ENCODE measurements at regions not wholly inside any gene's neighbourhood (a gene's known extent, or its start where the extent isn't known, plus 50 kb on each side); places are given as distances from the start of the nearest gene placed in this dataset.

DNA sequence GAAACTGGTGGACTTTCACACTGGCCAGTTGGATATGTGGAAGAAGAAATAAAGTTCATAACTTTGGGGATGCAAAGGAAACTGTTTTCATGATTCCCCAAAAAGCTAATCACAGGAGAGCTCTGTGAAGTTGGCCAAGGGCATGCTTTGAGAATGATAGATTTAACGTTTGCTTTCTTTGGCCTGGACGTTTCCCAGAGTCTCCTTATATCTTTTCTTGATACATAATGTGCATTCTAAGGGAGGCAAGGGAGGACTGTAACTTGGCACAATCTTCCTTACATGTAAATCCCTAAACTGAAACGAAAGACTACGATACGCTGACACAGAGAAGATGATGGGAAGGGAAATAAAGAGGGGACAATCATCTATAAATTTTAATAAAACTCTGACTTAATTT is 176.5 kb upstream of the INHBA start:
- intact Hi-C loops (cut with DNase I) = no loop called here
- no peak for DNase-seq (ENCODE audit: low spot score)

DNA sequence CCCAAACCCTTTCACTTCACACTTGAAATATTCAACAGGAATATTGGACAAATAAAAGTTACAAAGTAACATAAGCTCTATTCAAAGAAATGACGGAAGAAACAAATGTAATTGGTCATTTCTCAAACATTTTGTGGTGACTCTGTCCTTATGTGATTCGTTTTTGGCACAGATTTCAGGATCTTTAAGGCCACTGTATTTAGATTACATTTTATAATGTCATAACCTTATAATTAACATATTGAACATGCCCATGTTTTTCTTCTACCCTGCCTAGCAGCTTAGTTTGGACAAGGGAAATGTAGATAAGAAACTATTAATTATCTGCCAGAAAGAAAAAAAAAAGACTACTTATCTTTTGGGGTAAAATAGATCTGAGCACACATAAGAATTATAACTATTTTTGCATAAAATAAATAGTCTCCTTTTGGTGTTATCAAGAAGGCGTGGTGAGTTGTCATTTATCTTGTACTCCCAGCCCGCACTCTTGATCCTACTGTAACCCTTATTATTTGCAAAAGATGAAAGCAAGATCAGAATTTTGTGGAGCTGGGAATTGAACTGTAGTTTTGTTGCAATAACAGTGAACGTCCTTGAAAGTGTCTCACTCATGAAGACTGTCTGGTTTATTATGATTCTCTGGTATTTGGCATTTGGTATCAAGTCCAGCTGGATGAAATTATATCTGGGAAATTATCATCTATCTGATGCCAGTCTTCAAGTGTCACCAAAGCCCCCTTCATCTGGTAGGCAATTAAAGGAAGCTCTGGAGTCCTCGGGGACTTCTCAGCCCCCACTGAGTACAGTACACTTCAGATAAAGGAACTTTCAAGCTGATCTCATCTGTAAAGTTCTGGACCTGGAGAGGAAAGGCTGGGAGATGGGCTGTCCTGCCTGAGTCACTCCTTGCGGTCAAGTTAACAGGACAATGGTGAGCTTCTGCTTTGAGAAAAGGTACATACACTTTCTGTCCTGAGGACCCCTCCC is 175.7 kb upstream of the INHBA start:
- no peak for DNase-seq (ENCODE audit: low spot score)
- intact Hi-C loops (cut with DNase I) = no loop called here

DNA sequence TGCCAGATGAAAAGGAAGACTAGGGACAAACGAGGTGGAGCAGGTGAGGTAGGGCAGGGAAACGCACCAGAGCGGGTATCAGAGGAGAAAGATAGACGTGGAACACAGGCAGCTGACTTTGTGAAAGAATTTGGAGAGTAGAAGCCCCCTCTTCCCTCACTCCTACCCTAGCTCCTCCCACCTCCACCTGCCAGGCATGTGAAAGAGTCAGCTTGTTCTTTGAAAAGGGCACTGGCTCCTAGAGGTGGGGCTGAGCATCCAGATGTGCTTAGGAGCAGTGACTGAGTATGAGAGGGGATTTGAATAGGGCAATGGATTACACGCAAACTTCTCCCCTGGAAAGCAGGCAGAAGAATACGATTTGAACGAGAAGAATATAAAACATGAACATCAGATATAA is 174.2 kb upstream of the INHBA start:
- no peak for DNase-seq (ENCODE audit: low spot score)
- intact Hi-C loops (cut with DNase I) = no loop called here

DNA sequence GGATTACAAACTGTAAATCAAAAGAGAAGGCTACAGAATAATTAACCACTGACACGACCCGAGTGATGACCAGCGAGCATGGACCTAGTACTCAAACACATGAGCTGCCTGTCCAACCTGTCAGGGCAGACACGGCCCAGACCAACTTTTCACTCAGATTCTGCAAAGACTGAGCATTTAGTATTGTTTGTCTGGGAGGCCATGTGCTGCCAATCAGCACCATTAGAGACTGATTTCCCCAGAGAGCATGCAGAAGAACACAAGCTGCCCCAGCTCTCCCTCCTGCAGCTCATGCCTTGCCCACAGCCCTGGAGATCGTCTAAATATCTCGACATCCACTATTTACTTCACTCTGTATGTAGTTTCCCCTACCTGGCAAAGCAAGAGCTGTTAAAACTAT is 172.6 kb upstream of the INHBA start:
- DNase-seq (ENCODE audit: low spot score) = no peak
- intact Hi-C loops (cut with DNase I) = no loop called here

DNA sequence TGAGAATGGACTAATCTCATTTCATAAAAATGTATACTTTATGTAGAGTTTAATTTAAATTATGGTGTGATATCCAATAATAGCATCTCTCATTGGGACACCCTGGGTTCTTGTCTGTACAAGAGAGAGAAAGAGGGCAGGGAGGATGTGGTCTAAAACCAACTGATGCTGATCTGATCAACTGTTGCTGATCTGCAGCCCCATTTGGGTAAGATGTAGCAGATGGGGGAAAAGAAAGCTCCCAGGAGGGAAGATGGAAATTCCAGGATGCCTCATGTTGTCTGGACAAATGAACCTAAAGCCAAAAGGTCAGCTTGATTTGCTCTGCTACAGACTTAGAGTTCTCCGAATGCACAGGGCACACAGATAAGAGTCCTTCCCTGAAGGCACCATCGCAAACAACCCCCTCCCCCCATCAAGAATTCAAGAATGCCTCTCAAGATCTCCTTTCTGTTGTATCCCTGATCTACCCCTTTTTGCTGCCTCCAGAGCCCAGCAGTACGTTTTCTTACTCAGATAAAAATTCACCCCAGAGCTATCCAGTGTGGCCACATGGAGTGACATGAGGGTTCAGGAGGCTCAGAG is 171.4 kb upstream of the INHBA start:
- intact Hi-C loops (cut with DNase I) = no loop called here
- no peak for DNase-seq (ENCODE audit: low spot score)

DNA sequence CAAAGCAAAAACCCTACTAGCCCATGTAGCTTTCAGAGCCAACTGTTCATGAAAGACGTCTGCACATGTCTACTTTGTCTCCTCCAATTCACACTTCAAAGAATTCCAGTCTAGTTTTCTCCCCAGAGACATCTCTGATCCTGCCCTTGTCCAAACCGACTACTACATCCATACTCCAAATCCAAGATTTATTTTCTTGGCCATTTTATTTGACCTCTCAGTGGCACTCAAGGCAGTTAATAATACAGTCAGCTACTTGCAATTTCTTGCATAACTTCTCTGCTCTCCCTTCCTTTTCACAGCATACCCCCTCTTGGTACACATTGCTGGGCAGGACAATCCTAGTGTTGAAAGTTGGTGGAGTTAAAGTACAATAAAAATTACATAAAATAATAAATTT is 170.9 kb upstream of the INHBA start:
- no peak for DNase-seq (ENCODE audit: low spot score)
- intact Hi-C loops (cut with DNase I) = no loop called here

DNA sequence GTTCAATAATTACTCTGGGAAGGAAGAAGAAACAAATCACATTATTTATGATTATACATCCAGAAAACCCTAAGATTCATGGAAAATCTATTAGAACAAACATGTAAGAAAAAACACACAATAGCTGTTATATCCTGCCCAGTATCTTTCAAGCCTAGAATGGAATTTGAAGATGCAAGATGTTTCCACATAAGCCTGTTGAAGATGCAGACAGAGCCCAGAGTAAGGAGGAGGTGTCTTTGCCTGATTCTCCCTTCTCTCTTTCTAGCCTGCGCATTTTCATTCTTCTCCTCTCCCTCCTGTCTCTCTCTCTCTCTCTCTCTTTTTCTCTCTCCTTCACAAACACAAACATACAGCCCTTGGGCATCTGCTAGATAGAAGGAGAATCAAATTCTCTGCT is 170.1 kb upstream of the INHBA start:
- no peak for DNase-seq (ENCODE audit: low spot score)
- intact Hi-C loops (cut with DNase I) = no loop called here

DNA sequence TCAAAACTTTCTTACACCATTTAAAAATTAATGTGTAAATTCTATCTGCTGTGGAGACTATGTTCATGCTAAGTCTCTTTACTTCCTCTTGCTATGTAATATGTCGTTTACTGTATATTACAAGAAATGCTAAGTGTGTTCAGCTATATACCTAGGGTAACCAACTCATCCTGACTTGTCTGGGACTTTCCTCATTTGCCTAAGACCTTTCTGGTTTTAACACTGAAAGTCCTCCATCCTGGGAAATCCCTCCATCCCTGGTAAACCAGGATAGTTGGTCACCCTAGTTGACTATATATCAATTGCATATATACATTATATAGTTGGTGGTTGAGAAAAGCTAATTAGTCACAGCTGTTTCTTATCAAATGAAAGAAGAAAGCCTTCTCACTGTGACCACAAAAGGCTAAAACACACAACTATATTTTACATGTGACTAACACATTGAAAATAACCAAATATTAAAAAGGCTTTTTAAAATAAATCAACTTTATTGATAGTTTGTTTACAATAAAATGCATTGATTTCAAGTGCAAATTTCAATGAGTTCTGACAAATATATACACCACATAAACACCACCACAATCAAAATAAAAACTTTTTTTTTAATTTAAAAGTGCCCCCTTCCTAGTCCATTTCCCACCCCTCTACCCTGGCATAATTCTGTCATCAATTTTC is 167.7 kb upstream of the INHBA start:
- intact Hi-C loops (cut with DNase I) = no loop called here
- no peak for DNase-seq (ENCODE audit: low spot score)

DNA sequence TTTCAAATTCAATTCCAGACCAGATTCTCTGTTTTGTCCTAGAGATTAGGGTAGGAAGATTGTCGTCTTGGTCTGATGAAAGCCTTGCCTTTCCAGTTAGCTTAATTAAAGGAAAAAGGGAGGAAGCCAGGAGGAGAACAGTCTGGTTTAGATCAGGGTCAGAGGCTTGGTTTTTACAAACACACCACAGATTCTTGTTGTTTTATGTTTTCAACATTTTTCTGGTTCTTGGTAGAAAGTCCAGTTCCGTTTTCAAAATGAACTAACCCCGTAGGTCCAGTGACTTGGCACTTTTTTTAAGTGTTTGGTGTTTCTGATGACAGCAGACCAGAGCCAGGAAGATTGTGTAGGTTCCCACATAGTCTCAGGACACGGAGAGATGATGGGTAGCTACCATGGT is 167.1 kb upstream of the INHBA start:
- intact Hi-C loops (cut with DNase I) = no loop called here
- no peak for DNase-seq (ENCODE audit: low spot score)

DNA sequence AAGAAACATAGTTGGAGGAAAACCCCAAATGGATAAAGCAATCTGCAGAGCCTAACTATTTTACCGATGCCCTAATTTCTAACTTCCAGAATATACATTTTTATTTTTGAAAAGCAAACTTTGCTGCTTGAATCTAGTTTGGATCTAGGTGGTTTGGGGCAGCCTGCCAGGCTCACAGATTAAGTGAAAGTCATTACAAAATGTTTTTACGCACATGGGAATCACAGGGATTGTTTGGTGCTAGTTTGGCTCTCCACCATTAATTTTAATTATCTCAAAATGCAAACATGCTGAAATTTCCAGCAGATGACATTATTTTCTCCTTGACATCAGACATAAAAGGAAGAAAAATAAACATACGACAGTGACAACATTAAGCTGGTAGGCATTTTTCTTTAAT is 166.7 kb upstream of the INHBA start:
- intact Hi-C loops (cut with DNase I) = no loop called here
- no peak for DNase-seq (ENCODE audit: low spot score)

DNA sequence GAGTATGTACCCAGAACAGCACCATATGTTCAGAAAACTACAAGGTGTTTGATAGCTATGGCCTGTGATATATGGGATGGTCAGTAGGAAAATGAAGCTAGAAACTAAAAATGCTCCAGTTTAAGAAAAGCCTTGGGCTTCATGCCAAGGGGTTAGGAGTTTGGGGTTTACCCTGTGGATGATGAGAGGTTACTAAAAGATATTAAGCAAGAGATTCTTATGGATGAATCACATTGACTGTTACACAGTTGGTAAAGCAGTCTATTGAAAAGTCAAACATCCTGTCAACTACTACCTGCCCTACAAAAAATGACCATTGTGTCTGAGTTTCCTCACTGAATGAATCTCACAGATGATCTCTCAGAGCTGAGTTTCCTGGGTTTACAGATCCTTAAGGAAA is 166.2 kb upstream of the INHBA start:
- intact Hi-C loops (cut with DNase I) = no loop called here
- DNase-seq (ENCODE audit: low spot score) = no peak

DNA sequence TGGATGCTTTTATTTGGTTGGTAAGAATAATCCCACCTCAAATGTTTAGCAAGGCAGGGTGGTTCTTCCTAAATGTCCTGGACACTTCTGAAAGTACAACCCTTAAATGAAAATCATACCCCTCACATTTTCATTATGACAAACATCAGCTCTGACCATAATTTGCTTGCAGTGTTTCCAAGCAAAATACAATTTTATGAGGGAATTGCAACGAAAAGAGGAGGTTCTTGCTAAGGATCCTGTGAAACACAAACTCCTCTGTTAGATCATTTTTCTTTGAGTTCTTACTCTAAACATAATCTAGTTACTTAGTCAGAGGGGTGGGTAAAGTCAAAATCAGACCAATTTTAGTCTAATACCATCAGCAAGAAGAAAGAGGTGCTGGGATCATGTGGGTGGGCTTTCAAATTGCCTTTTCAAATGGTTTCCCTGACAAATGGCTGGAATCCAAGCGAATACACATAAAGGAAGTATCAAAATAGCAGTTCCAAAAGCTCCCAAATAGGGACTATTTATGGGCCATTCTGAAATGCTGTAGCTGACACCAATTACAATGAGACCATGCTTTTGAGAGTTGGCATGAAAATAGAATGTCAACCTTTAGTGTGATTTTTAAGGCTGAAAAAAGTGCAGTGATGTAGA is 164.9 kb upstream of the INHBA start:
- intact Hi-C loops (cut with DNase I) = no loop called here
- no peak for DNase-seq (ENCODE audit: low spot score)

DNA sequence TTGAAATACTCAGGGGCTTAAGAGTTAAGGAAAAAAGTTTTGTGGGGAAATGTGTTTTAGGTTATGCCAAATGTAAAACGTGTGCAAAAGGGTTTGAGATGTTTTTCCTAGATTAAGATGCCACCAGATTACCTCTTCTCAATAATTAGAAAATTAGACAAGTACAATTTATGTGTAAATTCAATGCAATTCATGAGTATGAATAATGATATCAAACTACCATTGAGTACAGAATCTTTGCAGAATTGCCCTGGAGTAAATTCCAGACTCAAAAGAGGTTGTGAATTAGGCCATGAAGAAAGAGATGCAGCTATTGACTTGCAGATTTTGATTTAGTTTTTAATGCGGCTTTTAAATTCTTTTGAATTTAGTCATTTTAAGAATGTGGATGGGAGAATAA is 159.4 kb upstream of the INHBA start:
- intact Hi-C loops (cut with DNase I) = no loop called here
- no peak for DNase-seq (ENCODE audit: low spot score)

DNA sequence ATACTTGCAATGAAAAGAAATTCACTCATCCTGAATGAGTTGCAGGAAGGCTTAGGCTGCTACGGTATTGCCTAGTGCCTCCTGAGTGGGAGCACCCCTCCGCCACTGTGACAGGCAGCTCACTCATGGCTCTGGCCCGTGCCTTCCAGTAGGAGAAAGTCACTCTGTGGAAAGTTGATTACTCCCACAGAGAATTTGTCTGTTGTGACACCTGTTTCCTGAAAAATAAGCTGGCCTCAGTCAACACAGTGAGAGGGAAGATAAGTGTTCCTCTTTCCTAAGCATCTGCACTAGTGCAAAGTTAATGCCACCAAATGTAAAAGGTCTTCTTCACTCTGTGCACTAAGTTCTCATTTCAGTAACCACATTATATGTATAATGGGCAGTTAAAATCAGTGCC is 158.8 kb upstream of the INHBA start:
- DNase-seq (ENCODE audit: low spot score) = no peak
- intact Hi-C loops (cut with DNase I) = no loop called here

DNA sequence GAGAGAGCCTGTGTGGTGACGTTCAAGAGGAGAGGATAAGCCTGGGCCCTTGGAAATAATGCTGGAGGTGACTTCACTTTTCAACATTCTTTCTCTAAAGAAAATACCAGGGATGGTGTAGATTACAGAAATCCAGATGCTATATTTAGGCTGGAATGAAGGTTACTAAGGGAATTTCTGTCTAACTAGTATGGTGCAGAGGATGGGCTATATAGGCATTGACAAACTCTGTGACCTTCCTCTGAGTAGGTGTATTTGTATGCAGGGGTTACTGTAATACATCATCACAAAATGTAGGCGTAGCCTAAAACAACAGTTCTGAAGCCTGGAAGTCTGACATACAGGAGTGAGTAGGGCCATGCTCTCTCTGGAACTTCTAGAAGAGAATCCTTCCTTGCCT is 155.3 kb upstream of the INHBA start:
- intact Hi-C loops (cut with DNase I) = no loop called here
- no peak for DNase-seq (ENCODE audit: low spot score)

DNA sequence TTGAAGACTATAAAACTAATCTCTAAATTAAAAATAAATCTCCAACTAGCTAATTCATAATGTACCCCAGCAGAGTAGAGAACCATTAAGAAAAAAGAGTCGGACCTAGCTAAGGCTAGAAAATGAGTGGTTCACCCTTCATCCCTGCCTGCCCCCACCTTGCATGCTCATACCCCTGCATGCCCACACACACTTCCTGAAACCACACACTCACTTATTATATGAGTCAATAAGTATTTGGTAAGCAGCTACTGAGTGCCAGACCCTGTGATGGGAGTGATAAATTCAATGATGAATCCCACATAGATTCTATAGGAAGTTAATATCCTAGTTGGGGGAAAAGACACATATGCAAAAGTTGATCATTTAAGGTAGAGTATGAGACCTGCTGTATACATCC is 152.9 kb upstream of the INHBA start:
- intact Hi-C loops (cut with DNase I) = no loop called here
- no peak for DNase-seq (ENCODE audit: low spot score)

DNA sequence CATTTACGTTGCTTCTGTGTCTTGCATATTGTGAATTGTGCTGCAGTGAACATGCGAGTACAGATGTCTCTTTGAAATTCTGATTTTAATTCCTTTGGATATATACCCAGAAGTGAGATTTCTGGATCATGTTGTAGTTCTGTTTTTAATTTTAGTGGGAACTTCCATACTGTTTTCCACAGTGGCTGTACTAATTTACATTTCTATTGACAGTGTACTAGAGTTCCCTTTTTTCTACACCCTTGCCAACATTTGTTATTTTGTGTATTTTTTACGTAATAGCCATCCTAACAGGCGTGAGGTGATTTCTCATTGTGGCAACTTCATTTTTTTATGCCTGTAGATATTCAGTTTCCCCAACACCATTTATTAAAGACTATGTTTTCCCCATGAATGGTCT is 144.7 kb upstream of the INHBA start:
- intact Hi-C loops (cut with DNase I) = no loop called here
- no peak for DNase-seq (ENCODE audit: low spot score)

DNA sequence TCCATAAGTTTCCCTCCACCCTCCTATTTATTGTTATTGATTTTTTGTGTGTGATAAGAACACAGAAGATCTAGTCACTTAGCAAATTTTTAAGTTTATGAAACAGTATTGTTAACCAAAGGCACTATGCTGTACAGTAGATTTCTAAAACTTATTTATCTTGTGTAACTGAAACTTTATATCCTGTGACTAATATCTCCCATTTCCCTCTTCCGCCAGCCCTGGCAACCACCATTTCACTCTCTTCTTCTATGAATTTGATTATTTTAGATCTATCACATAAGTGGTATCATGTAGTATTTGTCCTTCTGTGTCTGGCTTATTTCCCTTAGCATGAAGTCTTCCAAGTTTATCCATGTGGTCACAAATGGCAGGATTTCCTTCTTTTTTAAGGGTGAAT is 144.3 kb upstream of the INHBA start:
- intact Hi-C loops (cut with DNase I) = no loop called here

DNA sequence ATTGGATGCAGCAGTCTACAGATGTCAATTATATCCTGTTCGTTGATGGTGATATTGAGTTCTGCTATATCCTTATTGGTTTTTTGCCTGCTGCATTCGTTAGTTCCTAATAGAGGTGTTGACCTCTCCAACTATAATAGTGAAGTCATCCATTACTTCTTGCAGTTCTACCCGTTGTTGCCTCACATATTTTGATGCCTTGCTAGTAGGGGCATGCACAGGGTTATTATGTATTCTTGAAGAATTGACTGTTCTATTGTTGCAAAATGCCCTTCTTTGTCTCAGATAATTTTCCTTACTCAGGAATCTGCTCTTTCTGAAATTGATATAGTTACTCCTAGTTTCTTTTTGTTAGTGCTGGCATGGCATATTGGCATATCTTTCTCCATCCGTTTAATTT is 140.1 kb upstream of the INHBA start:
- intact Hi-C loops (cut with DNase I) = no loop called here
- DNase-seq (ENCODE audit: low spot score) = no peak

More for the DNA sequence above, 144.3 kb upstream of the INHBA start:
- DNase-seq (ENCODE audit: low spot score) = no peak

DNA sequence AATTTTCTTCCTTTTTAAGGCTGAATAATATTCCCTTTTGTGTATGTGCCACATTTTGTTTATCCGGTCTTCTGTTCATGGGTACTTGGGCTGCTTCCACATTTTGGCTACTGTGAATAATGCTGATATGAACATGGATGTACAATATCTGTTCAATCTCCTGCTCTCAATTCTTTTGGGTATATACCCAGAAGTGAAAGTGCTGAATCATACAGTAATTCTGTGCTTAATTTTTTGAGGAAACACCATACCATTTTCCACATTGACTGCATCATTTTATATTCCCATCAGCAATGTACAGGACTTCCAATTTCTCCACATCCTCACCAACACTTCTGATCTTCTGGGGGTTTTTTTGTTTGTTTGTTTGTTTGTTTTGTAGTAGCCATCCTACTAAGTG is 135.0 kb upstream of the INHBA start:
- intact Hi-C loops (cut with DNase I) = no loop called here
- no peak for DNase-seq (ENCODE audit: low spot score)
